Uterus (tissue), 3 donors: ENCODE measurements at regions not wholly inside any gene's neighbourhood (a gene's known extent, or its start where the extent isn't known, plus 50 kb on each side); places are given as distances from the start of the nearest gene placed in this dataset.
"Not testable (repeated sequence)": the region's sequence is repeated elsewhere in the genome, so short reads cannot be mapped to it uniquely, and the experiment has no call there.

Experiments used
- DNase-seq, 2 donors: peaks; one replicate each; pipeline ENCODE4 v3.0.0-alpha.2; 2019 to 2020
- H3K27ac ChIP-seq, 2 donors: fragments of 200-600 bp; sonication (generic); 1 replicate in 1 of 2; 2 replicates in 1 of 2; pipeline ENCODE4 v1.5.1; 2016 to 2018
- H3K27me3 ChIP-seq, 2 donors: fragments of 200-600 bp; sonication (generic); one replicate each; pipeline ENCODE4 v1.5.1; 2018 to 2019; ENCODE audit warnings: control low read depth in 1 of 2
- H3K36me3 ChIP-seq, 2 donors: fragments of 200-600 bp; sonication (generic); one replicate each; pipeline ENCODE4 v1.5.1; 2019; ENCODE audit warnings: control low read depth in 1 of 2
- H3K4me1 ChIP-seq, 2 donors: fragments of 200-600 bp; sonication (generic); one replicate each; pipeline ENCODE4 v1.5.1; 2018 to 2019; ENCODE audit warnings: control low read depth in 1 of 2
- H3K4me3 ChIP-seq, 2 donors: fragments of 200-600 bp; sonication (generic); 1 replicate in 1 of 2; 2 replicates in 1 of 2; pipeline ENCODE4 v1.5.1; 2018 to 2019; ENCODE audit warnings: mild to moderate bottlenecking in 1 of 2
- H3K9me3 ChIP-seq, 2 donors: fragments of 200-600 bp; sonication (generic); one replicate each; pipeline ENCODE4 v1.5.1; 2019; ENCODE audit warnings: control low read depth in 1 of 2
- POLR2A ChIP-seq, 2 donors: fragments of 450-650 bp; IDR thresholded peaks; one replicate each; pipeline ENCODE4 v1.6.1; 2016; ENCODE audit warnings: antibody characterized with exemption in 2 of 2, mild to moderate bottlenecking in 1 of 2, moderate library complexity in 1 of 2
- intact Hi-C: fragments of 100-400 bp; cut with DNase I; formaldehyde crosslinking; loops from one replicate; pipeline ENCODE4 v1.15.1; 2023; ENCODE audit warnings: low total_unique reads
- TF ChIP-seq, protein P1 (sequence below), 4 experiments: fragments of 200-600 bp in 2 of 4; fragments of 450-650 bp in 2 of 4; sonication (generic) in 2 of 4; IDR thresholded peaks; one replicate each; pipeline ENCODE4 v1.5.1; 2016 to 2019; ENCODE audit warnings: antibody characterized with exemption in 4 of 4, mild to moderate bottlenecking in 2 of 4, moderate library complexity in 1 of 4
- donor health status: DM: yes; HTN: yes; CAD: no.

DNA sequence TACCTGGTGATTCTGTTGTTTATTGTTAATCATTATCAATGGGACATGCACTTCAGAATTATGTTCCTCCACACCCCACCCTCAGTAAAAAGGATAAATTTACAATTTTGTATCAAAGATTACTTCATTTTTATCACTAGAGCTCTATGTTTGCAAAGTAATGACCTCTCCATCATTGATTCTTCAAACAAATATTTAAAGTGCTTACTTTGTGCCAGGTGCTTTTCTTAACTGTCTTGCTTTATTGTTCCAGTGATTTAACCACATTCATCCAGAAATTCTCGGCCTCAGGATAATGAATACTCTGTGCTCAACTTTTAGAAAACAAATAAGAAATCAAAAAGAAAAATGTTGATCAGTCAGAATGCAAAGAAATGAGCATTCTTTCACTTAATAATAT is 144.9 kb upstream of the FOXP2 start:
- Histone ChIP-seq H3K36me3 (no peaks in the 10 kb centered on the region), H3K9me3 (no peaks in the 10 kb centered on the region), H3K27me3 (no peaks in the 10 kb centered on the region), H3K27ac (no peak overlapping the region), H3K4me3 (no peak overlapping the region), H3K4me1 (no peaks in the 10 kb centered on the region)
- intact Hi-C loops, result no loop called here
- no peak for DNase-seq
- no peak for TF ChIP-seq POLR2A (IDR thresholded peaks at IDR 0.05)
- TF ChIP-seq, protein P1, sequence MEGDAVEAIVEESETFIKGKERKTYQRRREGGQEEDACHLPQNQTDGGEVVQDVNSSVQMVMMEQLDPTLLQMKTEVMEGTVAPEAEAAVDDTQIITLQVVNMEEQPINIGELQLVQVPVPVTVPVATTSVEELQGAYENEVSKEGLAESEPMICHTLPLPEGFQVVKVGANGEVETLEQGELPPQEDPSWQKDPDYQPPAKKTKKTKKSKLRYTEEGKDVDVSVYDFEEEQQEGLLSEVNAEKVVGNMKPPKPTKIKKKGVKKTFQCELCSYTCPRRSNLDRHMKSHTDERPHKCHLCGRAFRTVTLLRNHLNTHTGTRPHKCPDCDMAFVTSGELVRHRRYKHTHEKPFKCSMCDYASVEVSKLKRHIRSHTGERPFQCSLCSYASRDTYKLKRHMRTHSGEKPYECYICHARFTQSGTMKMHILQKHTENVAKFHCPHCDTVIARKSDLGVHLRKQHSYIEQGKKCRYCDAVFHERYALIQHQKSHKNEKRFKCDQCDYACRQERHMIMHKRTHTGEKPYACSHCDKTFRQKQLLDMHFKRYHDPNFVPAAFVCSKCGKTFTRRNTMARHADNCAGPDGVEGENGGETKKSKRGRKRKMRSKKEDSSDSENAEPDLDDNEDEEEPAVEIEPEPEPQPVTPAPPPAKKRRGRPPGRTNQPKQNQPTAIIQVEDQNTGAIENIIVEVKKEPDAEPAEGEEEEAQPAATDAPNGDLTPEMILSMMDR (IDR thresholded peaks at IDR 0.05), result no peak

DNA sequence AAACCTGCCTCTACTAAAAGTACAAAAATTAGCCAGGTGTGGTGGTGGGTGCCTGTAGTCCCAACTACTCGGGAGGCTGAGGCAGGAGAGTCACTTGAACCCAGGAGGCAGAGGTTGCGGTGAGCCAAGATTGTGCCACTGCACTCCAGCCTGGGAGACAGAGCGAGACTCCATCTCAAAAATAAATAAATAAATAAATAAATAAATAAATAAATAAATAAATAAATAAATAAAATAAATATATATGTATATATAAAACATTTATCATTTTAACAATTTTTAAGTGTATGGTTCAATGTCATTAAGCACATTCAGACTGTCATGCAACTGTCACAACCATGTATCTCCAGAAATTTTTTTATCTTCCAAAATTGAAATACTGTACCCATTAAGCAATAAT is 147.1 kb upstream of the FOXP2 start:
- H3K27ac ChIP-seq, H3K4me3 ChIP-seq, DNase-seq, H3K36me3 ChIP-seq, intact Hi-C loops, H3K27me3 ChIP-seq, H3K4me1 ChIP-seq, H3K9me3 ChIP-seq: not testable (repeated sequence)

DNA sequence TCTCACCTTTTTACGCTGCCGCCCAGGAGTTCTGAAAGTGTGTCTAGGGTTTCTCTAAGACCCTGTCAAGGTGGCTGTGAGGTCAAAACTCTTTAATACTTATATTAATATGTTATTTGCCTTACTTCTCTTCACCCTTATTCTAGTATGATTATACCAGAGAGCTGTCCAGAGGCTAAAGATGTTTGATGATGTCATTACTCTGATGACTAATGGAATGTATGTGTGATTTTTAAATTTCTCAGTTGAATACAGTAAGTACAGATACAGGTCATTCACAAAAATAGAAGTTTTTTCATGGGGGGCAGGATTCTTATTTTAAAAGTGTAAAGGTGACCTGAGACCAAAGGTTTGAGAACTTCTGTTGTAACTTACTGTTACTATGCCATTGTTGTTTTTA is 150.6 kb upstream of the FOXP2 start:
- TF ChIP-seq, protein P1 (IDR thresholded peaks at IDR 0.05), result no peak
- TF ChIP-seq POLR2A (IDR thresholded peaks at IDR 0.05), result no peak
- Histone ChIP-seq H3K4me1 (no peaks in the 10 kb centered on the region), H3K36me3 (no peaks in the 10 kb centered on the region), H3K27ac (no peak overlapping the region), H3K9me3 (no peaks in the 10 kb centered on the region), H3K27me3 (no peaks in the 10 kb centered on the region), H3K4me3 (no peak overlapping the region)
- intact Hi-C loops, result no loop called here
- DNase-seq, result no peak

DNA sequence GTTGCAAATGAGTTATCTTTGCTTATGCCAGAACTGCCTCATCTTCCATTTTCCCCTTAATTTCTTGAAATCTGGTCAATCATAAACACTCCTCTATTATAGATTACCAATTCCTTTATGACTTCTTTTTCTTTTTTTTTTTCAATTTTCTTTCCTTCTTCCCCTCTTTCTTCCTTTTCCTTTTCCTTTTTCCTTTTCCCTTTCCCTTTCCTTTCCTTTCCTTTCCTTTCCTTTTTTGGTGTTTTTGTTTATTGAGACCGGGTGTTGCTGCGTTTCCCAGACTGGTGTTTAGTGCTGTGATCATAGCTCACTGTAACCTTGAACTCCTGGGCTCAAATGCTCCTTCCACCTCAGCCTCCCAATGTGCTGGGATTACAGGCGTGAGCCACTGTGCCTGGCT is 151.4 kb upstream of the FOXP2 start:
- H3K9me3 ChIP-seq, result no peaks in the 10 kb centered on the region
- TF ChIP-seq, protein P1 (IDR thresholded peaks at IDR 0.05), result no peak
- TF ChIP-seq POLR2A (IDR thresholded peaks at IDR 0.05), result no peak
- H3K4me1 ChIP-seq, result no peaks in the 10 kb centered on the region
- no peak overlapping the region for H3K27ac ChIP-seq
- no peaks in the 10 kb centered on the region for H3K36me3 ChIP-seq
- no peak for DNase-seq
- intact Hi-C loops, result no loop called here
- H3K4me3 ChIP-seq, result no peak overlapping the region
- H3K27me3 ChIP-seq, result no peaks in the 10 kb centered on the region

DNA sequence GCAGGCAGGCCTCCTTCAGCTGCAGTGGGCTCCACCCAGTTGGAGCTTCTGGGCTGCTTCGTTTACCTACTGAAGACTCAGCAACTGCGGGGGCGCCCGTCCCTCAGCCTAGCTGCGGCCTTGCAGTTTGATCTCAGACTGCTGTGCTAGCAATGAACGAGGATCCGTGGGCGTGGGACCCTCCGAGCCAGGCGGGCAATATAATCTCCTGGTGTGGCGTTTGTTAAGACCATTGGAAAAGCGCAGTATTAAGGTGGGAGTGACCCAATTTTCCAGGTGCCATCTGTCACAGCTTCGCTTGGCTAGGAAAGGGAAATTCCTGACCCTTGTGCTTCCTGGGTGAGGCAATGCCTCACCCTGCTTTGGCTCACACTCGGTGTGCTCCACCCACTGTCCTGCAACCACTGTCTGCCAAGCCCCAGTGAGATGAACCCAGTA is 159.2 kb upstream of the FOXP2 start:
- intact Hi-C loops, result no loop called here
- TF ChIP-seq, protein P1 (IDR thresholded peaks at IDR 0.05), result no peak
- TF ChIP-seq POLR2A (IDR thresholded peaks at IDR 0.05), result no peak
- H3K9me3 ChIP-seq, result no peaks in the 10 kb centered on the region
- H3K4me1 ChIP-seq, result no peaks in the 10 kb centered on the region
- DNase-seq, result no peak
- H3K4me3 ChIP-seq, result no peak overlapping the region
- H3K27me3 ChIP-seq, result no peaks in the 10 kb centered on the region
- H3K36me3 ChIP-seq, result no peaks in the 10 kb centered on the region
- H3K27ac ChIP-seq, result no peak overlapping the region

DNA sequence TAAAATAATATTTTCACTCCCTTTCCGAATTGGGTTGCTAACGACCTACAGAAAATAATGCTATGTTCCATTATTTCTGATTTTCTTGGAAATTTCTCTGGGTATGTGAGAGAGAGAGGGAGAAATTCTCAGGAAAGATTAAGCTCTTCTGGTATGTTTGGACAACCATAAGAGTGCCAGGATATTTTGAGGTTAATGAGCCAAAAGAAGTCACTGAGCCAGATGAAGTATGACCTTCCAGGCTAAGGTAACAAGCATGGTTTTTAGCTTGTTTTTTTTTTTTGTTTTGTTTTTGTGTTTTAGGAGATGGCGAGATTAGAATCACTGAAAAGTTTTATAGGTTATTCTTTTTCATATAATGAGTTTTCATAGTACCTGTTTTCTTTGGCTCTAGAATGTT is 171.0 kb upstream of the FOXP2 start:
- no peak for DNase-seq
- no peak overlapping the region for H3K4me3 ChIP-seq
- no peaks in the 10 kb centered on the region for H3K27me3 ChIP-seq
- H3K36me3 ChIP-seq, result no peaks in the 10 kb centered on the region
- peaks cover 0 to 3% of the 10 kb centered on the region in 2 donors for H3K4me1 ChIP-seq
- intact Hi-C loops, result no loop called here
- TF ChIP-seq POLR2A (IDR thresholded peaks at IDR 0.05), result no peak
- TF ChIP-seq, protein P1 (IDR thresholded peaks at IDR 0.05), result no peak
- H3K9me3 ChIP-seq, result no peaks in the 10 kb centered on the region
- H3K27ac ChIP-seq, result no peak overlapping the region
